H9 (cell line): ENCODE measurements at regions not wholly inside any gene's neighbourhood (a gene's known extent, or its start where the extent isn't known, plus 50 kb on each side); places are given as distances from the start of the nearest gene placed in this dataset.

Source experiments
- DNase-seq: peaks from one replicate; pipeline ENCODE4 v3.0.0-alpha.2; 2017
- H2AFZ ChIP-seq: one replicate; pipeline ENCODE4 v1.6.1; 2013; ENCODE audit warnings: mild to moderate bottlenecking, low read length, control low read depth, moderate library complexity
- H2AK5ac ChIP-seq: 2 replicates; pipeline ENCODE4 v1.6.1; 2013; ENCODE audit warnings: low read length, control low read depth, mixed read lengths; ENCODE audit not compliant: insufficient read length
- H2BK120ac ChIP-seq: one replicate; pipeline ENCODE4 v1.6.1; 2013; ENCODE audit warnings: low read depth, mild to moderate bottlenecking, low read length, control low read depth, inconsistent platforms; ENCODE audit not compliant: poor library complexity, severe bottlenecking
- H2BK12ac ChIP-seq: 2 replicates; pipeline ENCODE4 v1.6.1; 2013; ENCODE audit warnings: low read length, control low read depth, mixed read lengths, low read depth; ENCODE audit not compliant: insufficient read length
- H2BK15ac ChIP-seq: 2 replicates; pipeline ENCODE4 v1.6.1; 2013; ENCODE audit warnings: low read depth, low read length, control low read depth
- H2BK20ac ChIP-seq: one replicate; pipeline ENCODE4 v1.6.1; 2013; ENCODE audit warnings: low read depth, mild to moderate bottlenecking, low read length, control low read depth, inconsistent platforms; ENCODE audit not compliant: poor library complexity, severe bottlenecking
- H2BK5ac ChIP-seq: 2 replicates; pipeline ENCODE4 v1.6.1; 2013; ENCODE audit warnings: low read length, control low read depth, mixed read lengths; ENCODE audit not compliant: insufficient read length
- H3K14ac ChIP-seq: 2 replicates; pipeline ENCODE4 v1.6.1; 2013; ENCODE audit warnings: low read length, control low read depth; ENCODE audit not compliant: insufficient read depth
- H3K18ac ChIP-seq: 2 replicates; pipeline ENCODE4 v1.6.1; 2013; ENCODE audit warnings: low read depth, mild to moderate bottlenecking, mixed read lengths, low read length, control low read depth; ENCODE audit not compliant: insufficient read length
- H3K23ac ChIP-seq: 2 replicates; pipeline ENCODE4 v1.6.1; 2013; ENCODE audit warnings: low read length, control low read depth, mixed read lengths, low read depth; ENCODE audit not compliant: insufficient read length
- H3K23me2 ChIP-seq: 2 replicates; pipeline ENCODE4 v1.6.1; 2013; ENCODE audit warnings: low read depth, mild to moderate bottlenecking, mixed read lengths, low read length, control low read depth; ENCODE audit not compliant: insufficient read length, poor library complexity, severe bottlenecking
- H3K27ac ChIP-seq: 2 replicates; pipeline ENCODE4 v1.5.1; 2013; ENCODE audit warnings: low read length, control low read depth, mixed read lengths, low read depth; ENCODE audit not compliant: insufficient read length
- H3K27me3 ChIP-seq: 2 replicates; pipeline ENCODE4 v1.6.1; 2013; ENCODE audit warnings: low read length, control low read depth, inconsistent platforms; ENCODE audit not compliant: insufficient read depth
- H3K4ac ChIP-seq: 2 replicates; pipeline ENCODE4 v1.6.1; 2013; ENCODE audit warnings: low read depth, mild to moderate bottlenecking, control low read depth, inconsistent platforms, low read length, moderate library complexity
- H3K4me1 ChIP-seq: 2 replicates; pipeline ENCODE4 v1.6.1; 2013; ENCODE audit warnings: low read length, control low read depth, inconsistent platforms; ENCODE audit not compliant: insufficient read depth
- H3K4me2 ChIP-seq: 2 replicates; pipeline ENCODE4 v1.6.1; 2013; ENCODE audit warnings: low read length, control low read depth, mixed read lengths; ENCODE audit not compliant: insufficient read length, insufficient read depth
- H3K56ac ChIP-seq: 2 replicates; pipeline ENCODE4 v1.6.1; 2013; ENCODE audit warnings: low read depth, mild to moderate bottlenecking, mixed read lengths, low read length, control low read depth; ENCODE audit not compliant: insufficient read length
- H3K79me1 ChIP-seq: 2 replicates; pipeline ENCODE4 v1.6.1; 2013; ENCODE audit warnings: low read depth, mild to moderate bottlenecking, moderate library complexity, low read length, control low read depth, inconsistent platforms; ENCODE audit not compliant: insufficient read depth, poor library complexity, severe bottlenecking
- H3K79me2 ChIP-seq: 2 replicates; pipeline ENCODE4 v1.6.1; 2013; ENCODE audit warnings: low read length, control low read depth, inconsistent platforms; ENCODE audit not compliant: insufficient read depth
- H3K9ac ChIP-seq: 2 replicates; pipeline ENCODE4 v1.6.1; 2013; ENCODE audit warnings: low read length, control low read depth, mixed read lengths; ENCODE audit not compliant: insufficient read length; ENCODE audit errors: extremely low read depth
- H3K9me3 ChIP-seq: one replicate; pipeline ENCODE4 v1.6.1; 2013; ENCODE audit warnings: low read depth, low read length, inconsistent platforms; ENCODE audit not compliant: control insufficient read depth
- H3T11ph ChIP-seq: one replicate; pipeline ENCODE4 v1.6.1; 2013; ENCODE audit warnings: mild to moderate bottlenecking, low read length, control low read depth, inconsistent platforms
- H4K20me1 ChIP-seq: one replicate; pipeline ENCODE4 v1.6.1; 2013; ENCODE audit not compliant: control insufficient read depth, insufficient read length, insufficient read depth
- H4K5ac ChIP-seq: 2 replicates; pipeline ENCODE4 v1.6.1; 2013; ENCODE audit warnings: low read depth, mild to moderate bottlenecking, mixed read lengths, low read length, control low read depth; ENCODE audit not compliant: insufficient read length
- H4K8ac ChIP-seq: replicated peaks from 2 replicates; pipeline ENCODE4 v1.6.1; 2013; ENCODE audit warnings: low read length, control low read depth, mixed read lengths, low read depth; ENCODE audit not compliant: insufficient read length
- H4K91ac ChIP-seq: 2 replicates; pipeline ENCODE4 v1.6.1; 2013; ENCODE audit warnings: low read depth, mild to moderate bottlenecking, moderate library complexity, mixed read lengths, low read length, control low read depth; ENCODE audit not compliant: insufficient read length
- H3K27ac Mint-ChIP-seq, 3 experiments: 2 replicates in 2 of 3; 3 replicates in 1 of 3; pipeline ENCODE4 v1.8.0; 2020 to 2021; ENCODE audit warnings: mixed read lengths in 3 of 3, mild to moderate bottlenecking in 1 of 3, moderate library complexity in 1 of 3
- H3K27me3 Mint-ChIP-seq: 2 replicates; pipeline ENCODE4 v1.8.0; 2021; ENCODE audit warnings: low read depth, mild to moderate bottlenecking, moderate library complexity, mixed read lengths
- H3K36me3 Mint-ChIP-seq, 3 experiments: 2 replicates in 2 of 3; 3 replicates in 1 of 3; pipeline ENCODE4 v1.8.0; 2020 to 2021; ENCODE audit warnings: low read depth in 3 of 3, mixed read lengths in 3 of 3; ENCODE audit not compliant: insufficient read depth in 1 of 3
- H3K4me1 Mint-ChIP-seq, 2 experiments: 2 replicates each; pipeline ENCODE4 v1.8.0; 2020; ENCODE audit warnings: mixed read lengths in 2 of 2
- H3K4me3 Mint-ChIP-seq, 2 experiments: 2 replicates in 1 of 2; 3 replicates in 1 of 2; pipeline ENCODE4 v1.8.0; 2020 to 2021; ENCODE audit warnings: mild to moderate bottlenecking in 2 of 2, mixed read lengths in 2 of 2, moderate library complexity in 1 of 2
- H3K9me3 Mint-ChIP-seq, 2 experiments: 2 replicates in 1 of 2; 3 replicates in 1 of 2; pipeline ENCODE4 v1.8.0; 2020; ENCODE audit warnings: mild to moderate bottlenecking in 2 of 2, mixed read lengths in 2 of 2, moderate library complexity in 1 of 2
- CTCF ChIP-seq: fragments of 200-600 bp; sonication (generic); conservative IDR thresholded peaks from 3 replicates; pipeline ENCODE4 v1.8.0; 2021; ENCODE audit warnings: antibody characterized with exemption, mild to moderate bottlenecking
- WGBS: extraction: QIAGEN DNeasy Blood & Tissue Kit; methylation state at CpG from one replicate; pipeline ENCODE4 v1.1.7; 2013; ENCODE audit warnings: missing lambda C conversion rate, low lambda C conversion rate, mixed read lengths; ENCODE audit not compliant: insufficient read length; ENCODE audit errors: extremely low coverage; 5-methylcytosine and 5-hydroxymethylcytosine counted together

DNA sequence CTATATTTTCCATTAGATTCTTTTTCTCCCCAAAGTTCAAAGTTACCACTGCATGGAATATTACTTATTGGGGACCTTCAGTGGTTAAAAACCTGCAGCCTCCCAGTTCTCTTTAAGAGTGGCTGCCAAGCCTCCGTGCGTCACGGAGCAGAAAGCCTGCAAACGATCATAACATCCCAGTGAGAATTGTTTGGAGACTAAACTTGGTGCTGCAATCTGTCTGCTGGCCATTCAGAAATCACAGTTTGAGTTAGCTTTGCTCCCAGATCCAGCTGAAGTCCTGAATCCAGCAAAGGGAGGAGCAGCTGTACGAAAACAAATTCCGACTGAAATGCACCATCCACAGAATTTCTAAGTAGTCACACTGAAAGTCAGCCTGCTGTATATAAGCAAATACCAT, 213.5 kb upstream of the PDE10A start:
- Mint-ChIP-seq H3K36me3 (peaks cover 0 to 4% (median 0%) of the 10 kb centered on the region in 3 experiments; a peak in 3 of 7 replicates), H3K9me3 (peaks cover 11 to 14% of the 10 kb centered on the region in 2 experiments; a peak in 4 of 5 replicates), H3K4me1 (no peaks in the 10 kb centered on the region), H3K4me3 (no peak overlapping the region), H3K27me3 (peaks cover 15% of the 10 kb centered on the region), H3K27ac (no peak overlapping the region)
- H3T11ph ChIP-seq = no peak overlapping the region
- no peaks in the 10 kb centered on the region for H3K23me2 ChIP-seq
- no peak overlapping the region for H3K56ac ChIP-seq
- H3K4me1 ChIP-seq = no peaks in the 10 kb centered on the region
- peaks cover 2% of the 10 kb centered on the region for H4K20me1 ChIP-seq
- no peak overlapping the region for H3K18ac ChIP-seq
- no peak overlapping the region for H2BK120ac ChIP-seq
- H3K4ac ChIP-seq = no peak overlapping the region
- H4K91ac ChIP-seq = no peak overlapping the region
- H4K8ac ChIP-seq = no peak overlapping the region
- DNase-seq = no peak
- no peak overlapping the region for H2BK5ac ChIP-seq
- no peak overlapping the region for H4K5ac ChIP-seq
- TF ChIP-seq CTCF = no peak
- no peak overlapping the region for H3K4me2 ChIP-seq
- H3K9me3 ChIP-seq = no peaks in the 10 kb centered on the region
- H3K79me1 ChIP-seq = no peaks in the 10 kb centered on the region
- H3K27ac ChIP-seq = no peak overlapping the region
- no CpG with 5 or more reads among the region's 6 CpGs for WGBS
- no peak overlapping the region for H3K9ac ChIP-seq
- no peaks in the 10 kb centered on the region for H3K27me3 ChIP-seq
- H2BK12ac ChIP-seq = no peak overlapping the region
- no peak overlapping the region for H3K14ac ChIP-seq
- H2AFZ ChIP-seq = no peak overlapping the region
- H2AK5ac ChIP-seq = no peak overlapping the region
- no peak overlapping the region for H3K23ac ChIP-seq
- H2BK15ac ChIP-seq = no peak overlapping the region
- H3K79me2 ChIP-seq = no peaks in the 10 kb centered on the region
- H2BK20ac ChIP-seq = no peak overlapping the region
